Esophagus squamous epithelium (tissue), 4 donors: ENCODE measurements at regions not wholly inside any gene's neighbourhood (a gene's known extent, or its start where the extent isn't known, plus 50 kb on each side); places are given as distances from the start of the nearest gene placed in this dataset.

ENCODE experiments used
- POLR2A ChIP-seq, 4 donors: fragments of 450-650 bp; IDR thresholded peaks; one replicate each; pipeline ENCODE4 v1.6.1; 2017; ENCODE audit warnings: antibody characterized with exemption in 4 of 4, mild to moderate bottlenecking in 4 of 4, moderate library complexity in 3 of 4
- TF ChIP-seq, protein P1 (sequence below), 6 experiments: fragments of 450-650 bp in 4 of 6; fragments of 200-600 bp in 2 of 6; sonication (generic) in 2 of 6; IDR thresholded peaks; one replicate each; pipeline ENCODE4 v1.5.1; 2016 to 2019; ENCODE audit warnings: antibody characterized with exemption in 6 of 6, mild to moderate bottlenecking in 4 of 6, moderate library complexity in 4 of 6

DNA sequence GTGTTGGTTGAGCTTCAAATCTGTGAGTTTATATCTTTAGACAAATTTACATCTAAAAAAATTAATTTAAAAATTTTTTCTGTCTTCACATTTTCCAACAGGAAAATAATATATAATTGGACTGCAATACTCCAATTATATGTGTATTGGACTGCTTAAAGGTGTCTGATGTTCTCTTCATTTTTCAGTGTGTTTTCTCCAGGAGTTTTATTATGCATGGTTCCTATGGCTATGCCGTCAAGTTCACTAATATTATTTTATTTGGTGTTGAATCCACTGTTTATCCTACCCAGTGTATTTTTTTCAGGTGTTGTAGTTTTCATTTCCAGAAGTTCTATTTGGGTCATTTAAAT lies 62.1 kb upstream of the CTLA4 start:
- TF ChIP-seq POLR2A (IDR thresholded peaks at IDR 0.05): no peak
- TF ChIP-seq, protein P1, sequence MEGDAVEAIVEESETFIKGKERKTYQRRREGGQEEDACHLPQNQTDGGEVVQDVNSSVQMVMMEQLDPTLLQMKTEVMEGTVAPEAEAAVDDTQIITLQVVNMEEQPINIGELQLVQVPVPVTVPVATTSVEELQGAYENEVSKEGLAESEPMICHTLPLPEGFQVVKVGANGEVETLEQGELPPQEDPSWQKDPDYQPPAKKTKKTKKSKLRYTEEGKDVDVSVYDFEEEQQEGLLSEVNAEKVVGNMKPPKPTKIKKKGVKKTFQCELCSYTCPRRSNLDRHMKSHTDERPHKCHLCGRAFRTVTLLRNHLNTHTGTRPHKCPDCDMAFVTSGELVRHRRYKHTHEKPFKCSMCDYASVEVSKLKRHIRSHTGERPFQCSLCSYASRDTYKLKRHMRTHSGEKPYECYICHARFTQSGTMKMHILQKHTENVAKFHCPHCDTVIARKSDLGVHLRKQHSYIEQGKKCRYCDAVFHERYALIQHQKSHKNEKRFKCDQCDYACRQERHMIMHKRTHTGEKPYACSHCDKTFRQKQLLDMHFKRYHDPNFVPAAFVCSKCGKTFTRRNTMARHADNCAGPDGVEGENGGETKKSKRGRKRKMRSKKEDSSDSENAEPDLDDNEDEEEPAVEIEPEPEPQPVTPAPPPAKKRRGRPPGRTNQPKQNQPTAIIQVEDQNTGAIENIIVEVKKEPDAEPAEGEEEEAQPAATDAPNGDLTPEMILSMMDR (IDR thresholded peaks at IDR 0.05): no peak
